HG03354 (cell line): ENCODE measurements at regions not wholly inside any gene's neighbourhood (a gene's known extent, or its start where the extent isn't known, plus 50 kb on each side); places are given as distances from the start of the nearest gene placed in this dataset.

ENCODE experiments used
- ATAC-seq: cut with Tn5 transposase; IDR thresholded peaks from one replicate; pipeline ENCODE4 v1.9.1; 2021; ENCODE audit warnings: mild to moderate bottlenecking; ENCODE audit not compliant: unreplicated experiment, poor library complexity, severe bottlenecking

DNA sequence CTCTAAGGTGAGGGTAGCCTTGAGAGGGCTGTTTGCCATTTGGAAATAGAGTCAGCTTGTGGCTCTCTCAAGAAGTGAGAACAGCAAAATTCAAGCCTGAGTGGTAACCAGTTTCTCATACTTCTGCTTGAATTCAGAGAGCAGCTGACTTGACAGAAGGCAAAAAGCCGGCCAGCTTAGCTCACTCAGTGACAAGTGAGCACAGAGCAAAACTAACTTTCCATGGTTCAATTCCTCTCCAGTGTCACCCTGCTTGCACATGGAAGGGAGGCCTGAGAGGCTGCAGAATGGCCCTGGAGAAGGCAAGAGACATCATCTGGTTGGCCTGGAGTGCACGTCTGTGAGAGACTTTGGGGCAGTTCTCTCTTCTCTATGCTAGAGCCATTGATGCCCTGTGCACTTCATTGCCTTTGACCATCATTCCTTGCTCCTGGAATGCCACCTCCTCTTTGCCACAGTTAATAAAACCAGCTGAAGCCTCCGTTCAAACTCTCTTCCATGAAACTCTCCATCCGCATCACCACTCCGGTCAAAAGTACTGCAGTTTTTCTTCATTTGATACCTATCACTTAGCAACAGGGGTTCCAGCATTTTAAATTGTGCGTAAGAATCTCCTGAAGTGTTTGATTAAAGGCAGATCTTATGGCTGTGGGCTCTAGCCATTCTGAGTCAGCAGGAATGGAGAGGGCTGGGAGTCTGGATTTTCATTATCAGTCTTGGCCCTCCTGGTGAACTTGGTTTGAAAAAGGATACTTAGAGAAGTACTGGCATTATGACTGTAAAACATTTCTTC lies 69.8 kb upstream of the PIK3CG start:
- no peak for ATAC-seq

- ATAC-seq: no peak
These were observed 69.2 kb upstream of the PIK3CG start for GRCh38 chr7:106795877-106796231.

- no peak for ATAC-seq
These were observed 67.1 kb upstream of the PIK3CG start for GRCh38 chr7:106797937-106798336.

- no peak for ATAC-seq
These were observed 62.5 kb upstream of the PIK3CG start for GRCh38 chr7:106802589-106802988.

DNA sequence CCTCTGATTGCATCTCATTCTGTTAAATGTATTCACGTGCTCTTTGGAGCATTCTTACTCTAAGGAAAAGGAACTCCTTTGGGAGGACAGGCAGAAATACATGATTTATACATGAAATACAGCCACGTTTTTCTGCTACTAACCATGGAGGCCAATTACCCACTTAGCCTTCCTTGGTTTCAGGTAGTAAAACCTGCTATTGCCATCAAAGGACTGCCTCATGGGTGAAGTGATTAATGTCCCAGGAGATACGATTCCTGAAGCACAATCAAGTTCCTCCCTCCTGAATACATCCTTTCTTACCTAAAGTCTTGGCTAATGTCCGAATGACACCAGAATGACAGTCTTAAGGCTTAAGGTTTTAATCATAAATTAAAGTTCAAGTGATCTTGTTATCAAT lies 58.5 kb upstream of the PIK3CG start:
- no peak for ATAC-seq

- no peak for ATAC-seq
These were observed 57.6 kb upstream of the PIK3CG start for GRCh38 chr7:106807474-106807873.

DNA sequence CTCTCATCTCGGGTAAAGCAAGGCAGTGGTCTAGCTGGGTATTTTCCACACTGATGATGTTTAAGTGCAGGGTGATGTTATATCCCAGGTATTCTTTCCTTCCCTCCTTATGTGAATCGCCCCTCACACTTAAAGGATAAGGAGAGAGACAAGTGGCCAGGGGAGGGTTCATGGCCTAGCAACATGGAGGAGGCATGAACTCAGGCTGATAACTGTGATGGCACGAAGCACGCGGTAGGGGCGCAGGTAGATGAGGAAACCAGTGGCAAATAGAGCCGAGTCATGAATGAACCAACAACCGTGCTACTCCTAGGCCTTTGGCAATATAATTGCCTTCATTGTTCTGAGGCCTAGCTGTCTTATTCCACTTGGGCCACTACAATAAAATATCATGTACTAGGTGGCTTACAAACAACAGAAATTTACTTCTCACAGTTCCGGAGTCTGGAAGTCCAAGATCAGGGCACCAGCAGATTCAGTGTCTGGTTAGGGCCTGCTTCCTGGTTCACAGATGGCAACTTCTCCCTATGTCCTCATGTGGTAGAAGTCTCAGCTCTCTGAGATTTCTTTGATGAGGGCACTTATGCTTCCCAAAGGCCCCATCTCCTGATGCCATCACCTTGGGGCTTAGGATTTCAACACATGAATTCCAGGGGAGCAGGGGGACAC lies 56.0 kb upstream of the PIK3CG start:
- ATAC-seq: no peak

DNA sequence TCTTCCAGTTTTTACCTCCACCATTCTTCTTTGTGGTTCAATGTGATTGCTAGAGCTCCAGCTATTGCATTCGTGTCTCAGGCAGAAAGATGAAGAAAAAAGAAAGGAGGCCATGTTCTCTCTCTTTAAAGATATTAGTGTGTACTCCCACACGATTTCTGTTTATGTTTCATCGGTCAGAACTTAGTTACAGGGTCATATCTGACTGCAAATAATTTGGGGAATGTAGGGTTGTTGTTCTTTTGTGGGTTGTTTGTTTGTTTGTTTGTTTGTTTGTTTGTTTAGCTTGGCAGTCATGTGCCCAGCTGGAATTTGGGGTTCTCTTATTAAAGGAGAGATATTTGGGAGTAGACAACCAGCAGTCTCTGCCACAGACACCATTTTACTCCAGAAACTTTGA lies 53.6 kb upstream of the PIK3CG start:
- no peak for ATAC-seq

DNA sequence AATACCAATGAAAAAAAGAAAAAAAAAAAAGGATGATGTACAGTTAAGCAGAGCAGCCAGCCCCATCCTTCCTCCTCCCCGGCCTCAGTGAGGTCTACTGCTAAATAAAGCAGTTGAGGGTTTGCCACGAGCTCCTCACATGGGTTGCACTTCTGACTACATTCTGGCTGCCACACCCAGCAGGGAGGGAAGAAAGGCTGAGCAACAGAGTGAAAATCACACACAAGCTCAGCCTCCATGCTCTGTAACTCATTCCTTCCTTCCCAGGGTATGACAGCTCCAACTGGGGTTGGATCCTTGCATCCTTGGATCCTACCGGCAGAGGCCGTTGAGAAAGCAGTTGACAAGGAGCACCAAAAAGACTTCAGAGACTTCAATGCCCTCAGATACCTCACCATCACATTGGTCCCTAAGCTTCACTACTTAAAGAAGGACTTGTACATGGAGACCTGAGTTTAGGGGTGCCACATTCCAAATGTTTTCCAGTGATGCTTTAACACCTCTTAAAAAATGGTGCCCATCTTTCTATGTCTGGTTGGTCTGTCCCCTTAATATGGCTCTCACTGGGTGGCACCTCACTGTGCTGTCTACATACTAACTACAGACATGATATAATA lies 52.9 kb upstream of the PIK3CG start:
- no peak for ATAC-seq

GRCh38 chr7:106813705-106814305 lies 51.3 kb upstream of the PIK3CG start:
- ATAC-seq: no peak

- no peak for ATAC-seq
These were observed 50.2 kb upstream of the PIK3CG start for GRCh38 chr7:106814887-106815286.
